UCSD-AML1 (cell line): ENCODE measurements at regions not wholly inside any gene's neighbourhood (a gene's known extent, or its start where the extent isn't known, plus 50 kb on each side); places are given as distances from the start of the nearest gene placed in this dataset.

Experiments used
- DNase-seq: peaks from one replicate; lab custom pipeline; 2025; ENCODE audit not compliant: unreplicated experiment; lab: John Stamatoyannopoulos, UW

DNA sequence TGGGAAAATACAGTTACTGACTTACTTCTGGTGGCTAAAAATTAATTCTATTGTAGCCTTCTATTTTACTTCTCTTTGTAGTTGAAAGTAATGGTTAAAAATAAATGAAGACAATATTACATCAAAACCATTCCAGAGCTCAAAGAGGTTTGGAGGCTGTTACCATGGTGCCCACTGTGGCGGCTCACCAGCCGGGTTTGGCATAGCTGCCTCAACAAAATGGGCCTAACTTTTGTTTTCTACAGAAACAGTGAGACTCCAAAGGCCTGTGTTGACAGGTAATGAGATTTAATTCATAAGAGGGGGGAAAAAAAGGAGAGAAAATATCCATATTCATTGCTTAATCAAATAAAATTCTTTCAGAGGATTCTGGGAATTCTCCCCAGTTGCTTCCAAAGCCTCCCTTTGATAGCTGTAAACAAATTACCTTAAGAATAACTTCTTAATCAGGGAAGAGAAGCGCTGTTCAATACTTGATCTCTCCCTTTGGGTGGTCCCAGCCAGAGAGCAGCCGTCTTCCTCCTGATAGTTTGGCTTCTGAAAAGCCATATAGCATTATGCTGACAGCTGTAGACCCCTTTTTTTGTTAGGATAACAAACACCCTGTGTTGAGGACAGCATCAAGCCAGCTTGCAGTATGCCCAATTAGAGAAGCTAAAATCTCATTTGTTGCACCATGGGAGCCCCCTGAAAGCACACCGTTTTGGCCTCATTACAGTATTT is 266.8 kb downstream of the NEDD1 start:
- no peak for DNase-seq

- DNase-seq: no peak
Measured at GRCh38 chr12:97177481-97177880, 270.4 kb downstream of the NEDD1 start.

GRCh38 chr12:97181571-97182265 is 274.7 kb downstream of the NEDD1 start:
- DNase-seq: no peak

- no peak for DNase-seq
Measured at GRCh38 chr12:97182769-97183168, 275.7 kb downstream of the NEDD1 start.

DNA sequence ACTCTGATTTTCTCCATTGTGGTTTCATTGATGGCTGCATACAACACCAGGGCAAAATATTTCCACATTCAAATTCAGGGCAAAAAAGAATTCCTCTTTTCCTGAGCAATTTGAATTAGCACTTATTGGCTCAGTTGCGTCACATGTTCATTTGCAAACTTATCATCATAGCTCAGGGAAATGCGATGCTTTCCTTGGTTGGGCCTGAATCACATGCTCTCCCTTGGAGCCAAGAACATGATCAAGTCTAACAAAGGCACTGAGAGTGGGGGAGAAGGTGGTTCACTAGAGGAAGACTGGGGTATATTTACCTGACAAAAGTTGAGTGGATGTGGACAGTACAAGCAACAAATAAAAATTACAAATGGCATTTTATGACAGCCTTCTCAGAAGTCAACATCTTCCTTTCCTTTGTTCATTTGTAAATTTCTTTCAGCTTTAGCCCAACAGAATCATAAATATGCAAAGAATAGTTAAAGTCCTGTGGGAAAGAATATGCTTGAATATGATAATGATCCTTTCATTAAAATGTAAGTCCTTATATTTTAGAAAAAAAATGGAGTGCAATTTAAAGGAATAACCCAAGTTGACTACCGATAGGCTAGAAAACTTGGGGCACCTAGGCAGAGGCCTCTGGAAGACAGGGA is 277.2 kb downstream of the NEDD1 start:
- no peak for DNase-seq

- no peak for DNase-seq
Measured at GRCh38 chr12:97185567-97185966, 277.0 kb upstream of the RMST start.

DNA sequence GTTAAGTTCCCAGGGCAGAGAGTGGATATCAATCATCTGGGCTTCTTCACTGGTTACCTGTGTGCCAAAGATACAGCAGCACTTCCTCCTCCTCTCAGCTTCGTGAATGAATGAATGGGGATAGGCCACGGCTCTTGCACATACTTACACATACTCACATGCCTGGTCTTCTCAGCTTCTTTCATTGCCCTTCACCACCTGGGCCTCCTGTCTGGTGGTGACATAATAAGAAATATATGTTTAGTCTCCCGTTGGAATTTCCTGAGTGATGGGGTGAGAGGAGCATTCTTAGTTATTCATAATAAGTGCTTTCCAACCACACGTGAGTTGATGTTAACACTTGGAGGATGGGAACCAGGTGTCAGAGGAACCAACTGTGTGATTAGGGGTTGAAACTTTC is 268.1 kb upstream of the RMST start:
- DNase-seq: no peak

DNA sequence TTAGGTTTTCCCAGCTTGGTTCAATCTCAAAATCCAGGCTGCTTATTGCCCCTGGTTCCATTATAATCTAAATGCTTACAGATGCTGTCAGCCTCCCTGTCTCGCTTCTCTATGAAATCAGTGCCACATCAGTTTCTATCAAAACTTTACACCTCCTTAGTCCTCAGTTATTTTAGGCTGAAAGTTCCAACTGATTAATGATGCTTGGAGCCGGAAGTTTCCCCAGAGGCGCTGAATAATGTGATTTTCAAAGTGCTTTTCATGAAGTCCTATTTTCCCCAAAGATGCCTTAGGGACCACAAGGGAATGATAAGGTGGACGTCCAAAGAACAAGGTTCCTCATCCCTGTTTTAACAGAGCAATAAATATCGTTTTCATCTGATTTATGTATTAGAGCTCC is 262.4 kb upstream of the RMST start:
- no peak for DNase-seq

- DNase-seq: no peak
Measured at GRCh38 chr12:97203408-97203807, 259.2 kb upstream of the RMST start.

DNA sequence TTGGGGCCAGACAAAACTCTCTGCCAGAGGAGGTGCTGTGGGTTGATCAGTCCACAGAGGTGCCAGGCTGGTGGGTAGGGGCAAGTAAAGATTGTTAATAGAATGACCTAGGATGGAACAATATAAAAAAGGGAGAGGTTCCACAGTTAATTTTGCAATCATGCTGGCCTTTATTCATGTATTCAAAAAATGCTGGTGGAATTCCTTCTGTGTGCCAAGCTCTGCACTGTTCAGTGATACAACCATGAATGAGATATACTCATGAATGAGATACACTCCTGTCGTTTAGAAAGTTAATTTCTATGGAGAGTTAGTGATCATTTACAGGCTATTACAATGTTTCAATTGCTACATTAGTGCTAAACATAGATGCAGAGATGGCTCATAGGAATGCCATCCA is 252.6 kb upstream of the RMST start:
- no peak for DNase-seq

GRCh38 chr12:97211416-97211930 is 251.1 kb upstream of the RMST start:
- DNase-seq: no peak

- DNase-seq: no peak
Measured at GRCh38 chr12:97216848-97217247, 245.8 kb upstream of the RMST start.

- no peak for DNase-seq
Measured at GRCh38 chr12:97222391-97222790, 240.2 kb upstream of the RMST start.

DNA sequence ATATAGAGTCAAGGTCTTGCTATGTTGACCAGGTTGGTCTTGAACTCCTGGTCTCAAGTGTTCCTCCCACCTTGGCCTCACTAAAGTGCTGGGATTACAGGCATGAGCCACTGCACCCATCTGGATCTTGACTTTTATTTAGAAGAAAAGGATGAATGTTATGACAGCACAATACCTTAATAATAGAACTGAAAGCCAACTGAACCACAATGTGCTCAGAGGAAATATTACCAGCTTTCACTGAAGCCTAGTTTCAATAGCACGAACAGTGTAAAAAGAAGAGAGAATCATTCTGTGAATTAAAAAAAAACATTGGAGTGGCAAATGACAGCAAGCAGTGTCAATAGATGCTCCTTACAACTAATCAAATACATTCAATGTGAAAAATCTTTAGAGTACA is 239.2 kb upstream of the RMST start:
- no peak for DNase-seq

- DNase-seq: no peak
Measured at GRCh38 chr12:97229004-97229403, 233.6 kb upstream of the RMST start.

DNA sequence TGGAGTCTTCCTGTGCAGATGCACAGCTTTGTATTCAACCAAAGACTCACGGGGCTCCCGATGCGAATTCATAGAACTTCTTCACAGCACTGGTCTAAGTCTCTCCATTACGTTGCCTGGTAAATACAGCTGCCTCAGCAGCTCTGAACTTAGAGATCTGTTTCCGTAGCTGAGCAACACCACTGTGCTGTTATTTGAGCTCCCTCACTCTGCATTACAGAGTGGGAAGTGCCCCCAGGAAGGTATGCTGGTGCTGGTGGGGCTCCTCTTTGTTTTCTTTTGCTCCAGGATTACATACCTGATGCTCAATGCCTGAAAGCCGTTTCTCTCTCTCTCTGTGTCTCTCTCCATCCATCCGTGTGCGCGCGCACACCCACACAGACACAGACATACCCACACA is 227.5 kb upstream of the RMST start:
- no peak for DNase-seq

DNA sequence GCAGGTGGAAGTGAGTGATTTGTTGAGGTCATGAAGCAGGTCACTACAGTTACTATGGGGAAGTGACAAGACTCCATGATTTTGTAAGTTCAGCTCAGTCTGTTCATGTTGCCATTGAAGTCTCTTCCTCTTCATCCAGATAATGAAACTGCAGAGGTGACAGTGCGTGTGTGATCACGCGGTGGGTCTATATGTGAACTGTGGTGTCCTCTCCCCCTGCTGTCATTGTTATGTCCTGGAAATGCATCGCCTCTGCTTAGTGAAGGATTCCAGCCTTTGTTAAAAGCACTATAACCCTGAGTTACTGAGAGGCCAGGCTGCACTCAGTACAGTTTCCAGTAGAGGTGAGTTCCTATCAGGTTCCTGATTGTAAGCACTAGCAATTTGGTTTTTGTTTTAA is 216.2 kb upstream of the RMST start:
- DNase-seq: no peak

DNA sequence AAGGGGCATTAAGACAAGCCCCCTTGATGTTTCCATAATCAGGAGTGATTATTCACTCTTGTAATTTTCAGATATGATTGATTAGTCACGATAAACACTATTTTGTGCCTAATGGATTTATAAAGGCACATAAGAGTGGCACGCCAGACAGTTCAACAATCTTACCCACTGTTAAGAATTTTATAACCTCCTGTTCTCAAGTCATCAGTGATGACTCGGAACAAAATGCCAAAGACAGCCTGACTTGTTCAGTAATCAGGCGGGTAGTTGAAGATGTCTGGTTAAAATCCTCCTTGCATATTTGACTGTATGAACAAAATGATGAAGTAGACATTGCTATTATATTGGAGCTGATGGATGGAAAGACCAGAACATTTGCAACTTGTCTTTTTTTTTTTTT is 212.1 kb upstream of the RMST start:
- no peak for DNase-seq

- DNase-seq: no peak
Measured at GRCh38 chr12:97257726-97258125, 204.9 kb upstream of the RMST start.

- DNase-seq: no peak
Measured at GRCh38 chr12:97259098-97259497, 203.5 kb upstream of the RMST start.

DNA sequence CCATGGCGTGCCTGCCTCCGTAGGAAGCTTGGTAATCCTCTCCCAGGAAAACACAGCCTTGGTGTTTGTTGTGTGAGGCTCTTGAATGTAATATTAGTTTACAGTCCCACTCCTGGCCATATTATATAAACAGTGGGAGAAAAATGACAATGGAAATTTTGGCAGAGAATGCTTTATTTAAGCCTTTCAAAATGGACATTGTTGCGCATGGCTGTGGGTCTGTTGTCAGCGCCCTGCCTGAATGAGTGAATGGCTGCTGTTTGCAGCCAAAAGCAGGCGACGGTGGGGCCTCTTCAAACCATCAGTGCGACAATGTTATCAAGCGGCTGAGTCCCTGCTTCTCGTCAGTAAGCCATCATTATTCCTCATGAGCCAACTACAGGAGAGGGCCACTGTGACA is 201.8 kb upstream of the RMST start:
- no peak for DNase-seq

DNA sequence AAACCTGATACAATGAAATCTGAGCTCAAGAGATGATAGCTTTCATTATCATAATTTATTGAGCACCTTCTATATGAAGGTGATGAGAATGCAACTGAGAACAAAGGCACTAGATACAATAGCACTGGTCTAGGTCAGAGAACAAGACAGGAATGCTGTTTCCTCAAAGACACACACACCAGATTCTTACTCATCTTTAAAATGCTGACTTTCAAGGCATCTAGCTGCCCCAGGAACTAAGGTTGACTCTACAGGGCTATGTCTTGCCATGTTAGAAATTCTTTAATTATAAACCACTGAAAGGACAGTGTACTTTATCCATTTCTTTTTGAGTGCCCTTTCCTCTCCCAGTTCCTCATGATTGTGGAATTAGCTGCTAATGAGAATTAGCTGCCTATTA is 195.4 kb upstream of the RMST start:
- no peak for DNase-seq
